Esophagus squamous epithelium (tissue), 5 donors: ENCODE measurements at regions not wholly inside any gene's neighbourhood (a gene's known extent, or its start where the extent isn't known, plus 50 kb on each side); places are given as distances from the start of the nearest gene placed in this dataset.

Experiments used
- DNase-seq: peaks from one replicate; lab custom pipeline; 2025; lab: John Stamatoyannopoulos, UW
- H3K27ac ChIP-seq, 4 donors: fragments of 200-600 bp; sonication (generic); one replicate each; pipeline ENCODE4 v1.5.1; 2016 to 2019; ENCODE audit warnings: mild to moderate bottlenecking in 1 of 4
- H3K27me3 ChIP-seq, 4 donors: fragments of 200-600 bp; sonication (generic); 1 replicate in 3 of 4; 2 replicates in 1 of 4; pipeline versions ENCODE4 v1.5.1 to v1.6.0; 2017 to 2021; ENCODE audit warnings: antibody characterized with exemption in 1 of 4
- H3K36me3 ChIP-seq, 3 donors: fragments of 200-600 bp; sonication (generic); one replicate each; pipeline ENCODE4 v1.5.1; 2016 to 2019
- H3K4me1 ChIP-seq, 3 donors: fragments of 200-600 bp; sonication (generic); one replicate each; pipeline ENCODE4 v1.5.1; 2017 to 2019
- H3K4me3 ChIP-seq, 4 donors: fragments of 200-600 bp; sonication (generic); 1 replicate in 3 of 4; 2 replicates in 1 of 4; pipeline ENCODE4 v1.5.1; 2016 to 2019; ENCODE audit warnings: mild to moderate bottlenecking in 2 of 4, moderate library complexity in 1 of 4
- H3K9me3 ChIP-seq, 3 donors: fragments of 200-600 bp; sonication (generic); one replicate each; pipeline ENCODE4 v1.5.1; 2016 to 2019
- POLR2A ChIP-seq, 4 donors: fragments of 450-650 bp; IDR thresholded peaks; one replicate each; pipeline ENCODE4 v1.6.1; 2017; ENCODE audit warnings: antibody characterized with exemption in 4 of 4, mild to moderate bottlenecking in 4 of 4, moderate library complexity in 3 of 4
- WGBS, 2 donors: methylation state at CpG; one replicate each; pipeline ENCODE4 v1.1.5; 2018; 5-methylcytosine and 5-hydroxymethylcytosine counted together
- intact Hi-C: fragments of 100-400 bp; cut with DNase I; formaldehyde crosslinking; loops from one replicate; pipeline ENCODE4 v1.15.0; 2022
- TF ChIP-seq, protein P1 (sequence below), 6 experiments: fragments of 450-650 bp in 4 of 6; fragments of 200-600 bp in 2 of 6; sonication (generic) in 2 of 6; IDR thresholded peaks; one replicate each; pipeline ENCODE4 v1.5.1; 2016 to 2019; ENCODE audit warnings: antibody characterized with exemption in 6 of 6, mild to moderate bottlenecking in 4 of 6, moderate library complexity in 4 of 6
- donor health status: DM: yes; HTN: yes; CAD: no.

DNA sequence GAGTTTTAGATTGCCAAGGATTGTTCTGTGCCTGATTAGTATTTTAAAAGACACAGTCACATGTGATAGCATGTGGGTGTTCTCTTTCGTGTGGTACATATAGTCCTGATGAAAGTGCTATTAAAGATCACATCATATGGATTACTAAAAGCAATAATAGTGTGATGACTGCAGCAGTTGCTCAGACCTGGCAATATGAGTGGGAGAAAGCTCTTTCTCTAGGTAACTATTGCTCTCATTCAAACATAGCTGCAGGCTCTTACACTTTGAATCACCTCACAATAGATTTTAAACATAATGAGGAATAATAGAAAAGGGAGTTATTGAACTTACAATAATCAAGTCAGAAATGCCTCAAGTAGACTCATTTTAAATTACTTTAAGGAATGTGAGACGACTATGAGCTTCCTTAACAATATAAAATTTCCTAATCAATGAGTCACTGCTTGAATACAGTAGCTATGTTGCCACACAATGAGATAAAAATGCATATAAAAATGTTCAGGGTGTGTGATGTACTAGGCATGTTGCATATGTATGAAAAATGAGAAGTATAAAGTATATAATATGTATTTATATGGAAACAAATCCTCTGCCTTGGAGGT is 452.1 kb downstream of the TMX3 start:
- Histone ChIP-seq H3K27ac (no peak overlapping the region), H3K27me3 (no peaks in the 10 kb centered on the region), H3K9me3 (no peaks in the 10 kb centered on the region), H3K4me1 (no peaks in the 10 kb centered on the region), H3K36me3 (no peaks in the 10 kb centered on the region), H3K4me3 (no peak overlapping the region)
- WGBS, 2 donors: 29 to 46% methylated on average over 2 of the region's 2 CpGs
- no peak for DNase-seq
- intact Hi-C loops: no loop called here
- TF ChIP-seq, protein P1, sequence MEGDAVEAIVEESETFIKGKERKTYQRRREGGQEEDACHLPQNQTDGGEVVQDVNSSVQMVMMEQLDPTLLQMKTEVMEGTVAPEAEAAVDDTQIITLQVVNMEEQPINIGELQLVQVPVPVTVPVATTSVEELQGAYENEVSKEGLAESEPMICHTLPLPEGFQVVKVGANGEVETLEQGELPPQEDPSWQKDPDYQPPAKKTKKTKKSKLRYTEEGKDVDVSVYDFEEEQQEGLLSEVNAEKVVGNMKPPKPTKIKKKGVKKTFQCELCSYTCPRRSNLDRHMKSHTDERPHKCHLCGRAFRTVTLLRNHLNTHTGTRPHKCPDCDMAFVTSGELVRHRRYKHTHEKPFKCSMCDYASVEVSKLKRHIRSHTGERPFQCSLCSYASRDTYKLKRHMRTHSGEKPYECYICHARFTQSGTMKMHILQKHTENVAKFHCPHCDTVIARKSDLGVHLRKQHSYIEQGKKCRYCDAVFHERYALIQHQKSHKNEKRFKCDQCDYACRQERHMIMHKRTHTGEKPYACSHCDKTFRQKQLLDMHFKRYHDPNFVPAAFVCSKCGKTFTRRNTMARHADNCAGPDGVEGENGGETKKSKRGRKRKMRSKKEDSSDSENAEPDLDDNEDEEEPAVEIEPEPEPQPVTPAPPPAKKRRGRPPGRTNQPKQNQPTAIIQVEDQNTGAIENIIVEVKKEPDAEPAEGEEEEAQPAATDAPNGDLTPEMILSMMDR (IDR thresholded peaks at IDR 0.05): no peak
- TF ChIP-seq POLR2A (IDR thresholded peaks at IDR 0.05): no peak

DNA sequence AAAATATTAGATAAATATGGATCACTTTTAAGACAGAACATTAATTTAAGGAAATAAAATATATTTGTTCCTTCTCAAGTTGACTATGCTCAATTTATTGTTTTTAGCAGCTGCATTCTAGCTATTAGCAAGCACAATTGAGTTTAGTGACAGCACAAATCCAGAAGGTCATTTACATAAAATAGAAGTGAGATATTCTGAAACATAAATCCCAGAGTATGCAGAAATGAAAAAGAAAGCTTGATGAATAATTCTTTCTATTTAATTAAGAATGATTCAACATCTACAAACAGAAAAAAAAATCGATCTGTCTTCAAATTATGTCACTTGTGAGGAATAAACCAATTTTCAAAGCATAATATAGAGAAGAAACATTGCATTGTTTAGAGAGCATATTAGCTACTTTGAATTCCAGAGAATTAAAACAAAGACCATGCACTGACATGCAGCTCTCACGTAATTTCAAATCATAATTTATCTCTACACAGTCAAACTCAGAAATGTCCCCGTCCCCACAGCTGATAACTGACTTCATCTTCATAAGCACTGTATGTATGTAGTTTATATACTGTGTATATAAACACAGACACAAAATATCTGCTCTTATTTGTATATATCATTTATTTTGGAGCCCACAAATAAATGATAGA is 458.4 kb downstream of the TMX3 start:
- no peaks in the 10 kb centered on the region for H3K9me3 ChIP-seq
- intact Hi-C loops: no loop called here
- no peak for DNase-seq
- no peaks in the 10 kb centered on the region for H3K4me1 ChIP-seq
- H3K36me3 ChIP-seq: no peaks in the 10 kb centered on the region
- WGBS, 2 donors: 21 to 36% methylated on average over 3 of the region's 3 CpGs
- no peaks in the 10 kb centered on the region for H3K27me3 ChIP-seq
- no peak overlapping the region for H3K4me3 ChIP-seq
- TF ChIP-seq POLR2A (IDR thresholded peaks at IDR 0.05): no peak
- TF ChIP-seq, protein P1 (IDR thresholded peaks at IDR 0.05): no peak
- H3K27ac ChIP-seq: no peak overlapping the region

DNA sequence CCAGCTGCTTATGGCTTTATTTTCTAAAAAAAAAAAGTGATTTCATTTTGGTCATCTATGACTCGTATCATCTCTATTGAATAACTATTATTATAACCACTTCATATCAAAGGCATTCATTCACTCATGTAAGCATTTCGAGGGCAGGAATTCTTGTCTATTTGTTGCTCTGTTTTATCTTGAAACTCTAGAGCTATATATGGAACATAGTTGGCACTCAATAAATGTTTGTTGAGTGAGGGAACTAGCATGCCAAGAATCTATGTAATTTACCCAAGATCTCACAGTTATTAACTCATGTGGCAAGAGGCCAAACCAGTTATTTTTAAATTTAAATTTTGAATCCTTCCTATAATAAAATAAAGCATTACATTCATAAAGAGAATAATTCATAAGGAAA is 470.1 kb downstream of the TMX3 start:
- intact Hi-C loops: no loop called here

DNA sequence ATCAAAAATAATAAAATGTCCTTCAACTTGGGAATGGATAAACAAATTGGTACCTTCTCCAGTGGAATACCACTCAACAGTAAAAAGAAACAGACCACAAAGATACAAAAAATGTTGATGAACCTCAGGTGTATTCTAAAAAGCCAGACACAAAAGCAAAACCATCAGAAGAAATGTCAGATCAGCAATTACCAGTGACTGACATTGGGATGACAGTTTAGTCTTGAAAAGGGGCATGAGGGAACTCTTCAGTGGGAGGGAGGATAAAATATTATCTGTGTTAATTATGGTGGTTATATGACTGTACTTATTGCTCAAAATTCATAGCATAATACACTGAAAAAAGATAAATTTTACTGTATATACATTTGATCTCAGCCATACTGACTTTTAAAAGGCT is 473.0 kb downstream of the TMX3 start:
- no peak for DNase-seq

More for the DNA sequence above, 470.1 kb downstream of the TMX3 start:
- DNase-seq: no peak
- H3K27ac ChIP-seq: no peak overlapping the region
- H3K9me3 ChIP-seq: no peaks in the 10 kb centered on the region
- WGBS, 2 donors: 26 to 37% methylated on average over 2 of the region's 2 CpGs
- no peaks in the 10 kb centered on the region for H3K4me1 ChIP-seq
- no peaks in the 10 kb centered on the region for H3K36me3 ChIP-seq
- no peak for TF ChIP-seq POLR2A (IDR thresholded peaks at IDR 0.05)
- H3K4me3 ChIP-seq: no peak overlapping the region
- H3K27me3 ChIP-seq: no peaks in the 10 kb centered on the region

DNA sequence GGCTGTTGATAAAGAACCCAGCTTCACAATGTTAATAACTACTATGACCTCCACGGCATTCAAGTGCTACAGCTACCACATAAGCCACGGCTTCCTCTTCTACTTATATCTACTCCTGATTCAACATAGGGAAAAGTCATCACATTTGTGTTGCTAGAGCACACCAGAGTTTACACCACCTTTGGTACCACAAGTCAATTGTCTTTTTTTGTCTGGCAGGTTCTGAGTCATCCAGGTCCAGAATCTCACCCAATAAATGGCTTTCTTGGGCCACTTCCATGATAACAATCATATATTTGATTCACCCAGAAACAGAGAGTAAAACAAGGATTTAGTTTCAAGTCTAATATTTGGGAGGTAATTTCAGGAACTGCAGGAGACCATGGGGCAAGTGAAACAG is 480.2 kb downstream of the TMX3 start:
- 0 to 58% methylated on average over 2 of the region's 2 CpGs for WGBS, 2 donors
- H3K27me3 ChIP-seq: no peaks in the 10 kb centered on the region
- no peak overlapping the region for H3K27ac ChIP-seq
- TF ChIP-seq, protein P1 (IDR thresholded peaks at IDR 0.05): no peak
- no peak for TF ChIP-seq POLR2A (IDR thresholded peaks at IDR 0.05)
- no peak for DNase-seq
- no peaks in the 10 kb centered on the region for H3K9me3 ChIP-seq
- H3K4me3 ChIP-seq: no peak overlapping the region
- H3K4me1 ChIP-seq: no peaks in the 10 kb centered on the region
- H3K36me3 ChIP-seq: no peaks in the 10 kb centered on the region
- intact Hi-C loops: no loop called here

More for the DNA sequence above, 473.0 kb downstream of the TMX3 start:
- no peaks in the 10 kb centered on the region for H3K27me3 ChIP-seq
- no peaks in the 10 kb centered on the region for H3K9me3 ChIP-seq
- H3K36me3 ChIP-seq: no peaks in the 10 kb centered on the region
- no peaks in the 10 kb centered on the region for H3K4me1 ChIP-seq
- intact Hi-C loops: no loop called here
- H3K27ac ChIP-seq: no peak overlapping the region
- TF ChIP-seq, protein P1 (IDR thresholded peaks at IDR 0.05): no peak
- no peak for TF ChIP-seq POLR2A (IDR thresholded peaks at IDR 0.05)
- no peak overlapping the region for H3K4me3 ChIP-seq
